KG1 (cell line): ENCODE measurements at regions not wholly inside any gene's neighbourhood (a gene's known extent, or its start where the extent isn't known, plus 50 kb on each side); places are given as distances from the start of the nearest gene placed in this dataset.

Experiments used
- DNase-seq: peaks from one replicate; lab custom pipeline; 2025; lab: John Stamatoyannopoulos, UW

GRCh38 chr3:105022813-105023212 lies 343.9 kb upstream of the ALCAM start:
- DNase-seq, result no peak

GRCh38 chr3:105030211-105030610 lies 336.5 kb upstream of the ALCAM start:
- DNase-seq, result no peak

GRCh38 chr3:105032541-105032940 lies 334.2 kb upstream of the ALCAM start:
- no peak for DNase-seq

- no peak for DNase-seq
These were observed 333.6 kb upstream of the ALCAM start for GRCh38 chr3:105033081-105033480.

- no peak for DNase-seq
These were observed 327.7 kb upstream of the ALCAM start for GRCh38 chr3:105039004-105039403.

- no peak for DNase-seq
These were observed 326.6 kb upstream of the ALCAM start for GRCh38 chr3:105040026-105040622.

GRCh38 chr3:105042586-105042985 lies 324.1 kb upstream of the ALCAM start:
- DNase-seq, result no peak

GRCh38 chr3:105051111-105051510 lies 315.6 kb upstream of the ALCAM start:
- no peak for DNase-seq

- no peak for DNase-seq
These were observed 314.7 kb upstream of the ALCAM start for GRCh38 chr3:105051972-105052371.

GRCh38 chr3:105062853-105063252 lies 303.9 kb upstream of the ALCAM start:
- DNase-seq, result no peak

- DNase-seq, result no peak
These were observed 300.5 kb upstream of the ALCAM start for GRCh38 chr3:105065895-105066839.

- no peak for DNase-seq
These were observed 299.3 kb upstream of the ALCAM start for GRCh38 chr3:105067361-105067760.

- no peak for DNase-seq
These were observed 289.5 kb upstream of the ALCAM start for GRCh38 chr3:105077060-105077822.

- DNase-seq, result no peak
These were observed 282.8 kb upstream of the ALCAM start for GRCh38 chr3:105083945-105084344.

GRCh38 chr3:105085506-105085905 lies 281.2 kb upstream of the ALCAM start:
- no peak for DNase-seq

GRCh38 chr3:105093371-105094252 lies 273.1 kb upstream of the ALCAM start:
- DNase-seq, result no peak

GRCh38 chr3:105094588-105094987 lies 272.1 kb upstream of the ALCAM start:
- DNase-seq, result no peak

GRCh38 chr3:105096071-105096470 lies 270.6 kb upstream of the ALCAM start:
- no peak for DNase-seq

- no peak for DNase-seq
These were observed 265.1 kb upstream of the ALCAM start for GRCh38 chr3:105101603-105102002.

GRCh38 chr3:105103139-105103538 lies 263.6 kb upstream of the ALCAM start:
- no peak for DNase-seq

GRCh38 chr3:105108823-105109222 lies 257.9 kb upstream of the ALCAM start:
- DNase-seq, result no peak

- no peak for DNase-seq
These were observed 247.8 kb upstream of the ALCAM start for GRCh38 chr3:105118905-105119304.
